ENCODE measurements at regions not wholly inside any gene's neighbourhood (a gene's known extent, or its start where the extent isn't known, plus 50 kb on each side); places are given as distances from the start of the nearest gene placed in this dataset.
A peak's percentile ranks its signal among the peaks of the same experiment; 100 is the strongest.

- no peak for DNase-seq
Observed at GRCh38 chr13:111502957-111503356, 182.5 kb downstream of the TEX29 start.

GRCh38 chr13:111503376-111503775 is 182.9 kb downstream of the TEX29 start:
- DNase-seq: no peak

GRCh38 chr13:111503905-111504695 is 183.7 kb downstream of the TEX29 start:
- no peak for DNase-seq

GRCh38 chr13:111505175-111505777 is 184.8 kb downstream of the TEX29 start:
- peak; percentile 27 for DNase-seq

- DNase-seq: no peak
Observed at GRCh38 chr13:111506125-111506524, 185.7 kb downstream of the TEX29 start.

- no peak for DNase-seq
Observed at GRCh38 chr13:111506621-111507020, 186.2 kb downstream of the TEX29 start.

- peak; percentile 88 for DNase-seq
Observed at GRCh38 chr13:111508164-111508870, 187.9 kb downstream of the TEX29 start.

- peak; percentile 69 for DNase-seq
Observed at GRCh38 chr13:111508902-111509509, 188.6 kb downstream of the TEX29 start.

GRCh38 chr13:111510502-111511218 is 190.2 kb downstream of the TEX29 start:
- DNase-seq: no peak

- DNase-seq: no peak
Observed at GRCh38 chr13:111511219-111511732, 190.8 kb downstream of the TEX29 start.

GRCh38 chr13:111511805-111512504 is 191.5 kb downstream of the TEX29 start:
- DNase-seq: no peak

GRCh38 chr13:111512707-111513106 is 192.3 kb downstream of the TEX29 start:
- no peak for DNase-seq

- no peak for DNase-seq
Observed at GRCh38 chr13:111513766-111514609, 193.5 kb downstream of the TEX29 start.

- DNase-seq: no peak
Observed at GRCh38 chr13:111514610-111515306, 194.3 kb downstream of the TEX29 start.

- DNase-seq: no peak
Observed at GRCh38 chr13:111515307-111515617, 194.8 kb downstream of the TEX29 start.

- DNase-seq: no peak
Observed at GRCh38 chr13:111515635-111516034, 195.2 kb downstream of the TEX29 start.

GRCh38 chr13:111516712-111517640 is 196.5 kb downstream of the TEX29 start:
- no peak for DNase-seq

- DNase-seq: no peak
Observed at GRCh38 chr13:111517641-111518010, 197.2 kb downstream of the TEX29 start.

- DNase-seq: peak; percentile 32
Observed at GRCh38 chr13:111518161-111518792, 197.8 kb downstream of the TEX29 start.

All from COR-L47 (cell line).